Glomerular endothelial cell (primary cell): ENCODE measurements at regions not wholly inside any gene's neighbourhood (a gene's known extent, or its start where the extent isn't known, plus 50 kb on each side); places are given as distances from the start of the nearest gene placed in this dataset.

ENCODE experiments used
- DNase-seq: peaks from one replicate; pipeline ENCODE4 v3.0.0-alpha.2; 2011; ENCODE audit warnings: low read depth, low spot score; ENCODE audit errors: extremely low read depth

GRCh38 chr14:76305268-76305826 is 70.6 kb upstream of the ESRRB start:
- no peak for DNase-seq

GRCh38 chr14:76306131-76306530 is 69.8 kb upstream of the ESRRB start:
- DNase-seq: no peak

- DNase-seq: no peak
Measured at GRCh38 chr14:76307786-76308780, 67.9 kb upstream of the ESRRB start.

GRCh38 chr14:76309572-76310162 is 66.3 kb upstream of the ESRRB start:
- DNase-seq: no peak

GRCh38 chr14:76311079-76311758 is 64.7 kb upstream of the ESRRB start:
- no peak for DNase-seq

GRCh38 chr14:76312821-76313220 is 63.1 kb upstream of the ESRRB start:
- DNase-seq: no peak

- DNase-seq: no peak
Measured at GRCh38 chr14:76313303-76313702, 62.6 kb upstream of the ESRRB start.

- no peak for DNase-seq
Measured at GRCh38 chr14:76313852-76314251, 62.1 kb upstream of the ESRRB start.

- DNase-seq: no peak
Measured at GRCh38 chr14:76314521-76315034, 61.4 kb upstream of the ESRRB start.

- DNase-seq: no peak
Measured at GRCh38 chr14:76320486-76320885, 55.5 kb upstream of the ESRRB start.

- no peak for DNase-seq
Measured at GRCh38 chr14:76320975-76321374, 55.0 kb upstream of the ESRRB start.

- DNase-seq: no peak
Measured at GRCh38 chr14:76322594-76323220, 53.2 kb upstream of the ESRRB start.

GRCh38 chr14:76323331-76324050 is 52.4 kb upstream of the ESRRB start:
- DNase-seq: no peak

GRCh38 chr14:76324133-76324532 is 51.8 kb upstream of the ESRRB start:
- DNase-seq: no peak
